GM23248 (cell line): ENCODE measurements at regions not wholly inside any gene's neighbourhood (a gene's known extent, or its start where the extent isn't known, plus 50 kb on each side); places are given as distances from the start of the nearest gene placed in this dataset.

ENCODE experiments used
- EZH2 ChIP-seq: fragments of 200-600 bp; sonication (generic); IDR thresholded peaks from 2 replicates; pipeline ENCODE4 v1.6.1; 2018; ENCODE audit warnings: antibody characterized with exemption, mild to moderate bottlenecking; ENCODE audit not compliant: insufficient read depth, poor library complexity, severe bottlenecking
- EZH2phosphoT487 ChIP-seq: fragments of 200-600 bp; sonication (generic); IDR thresholded peaks from 2 replicates; pipeline ENCODE4 v1.6.1; 2018; ENCODE audit warnings: antibody characterized with exemption, moderate library complexity, mild to moderate bottlenecking, low read depth; ENCODE audit not compliant: insufficient read depth

DNA sequence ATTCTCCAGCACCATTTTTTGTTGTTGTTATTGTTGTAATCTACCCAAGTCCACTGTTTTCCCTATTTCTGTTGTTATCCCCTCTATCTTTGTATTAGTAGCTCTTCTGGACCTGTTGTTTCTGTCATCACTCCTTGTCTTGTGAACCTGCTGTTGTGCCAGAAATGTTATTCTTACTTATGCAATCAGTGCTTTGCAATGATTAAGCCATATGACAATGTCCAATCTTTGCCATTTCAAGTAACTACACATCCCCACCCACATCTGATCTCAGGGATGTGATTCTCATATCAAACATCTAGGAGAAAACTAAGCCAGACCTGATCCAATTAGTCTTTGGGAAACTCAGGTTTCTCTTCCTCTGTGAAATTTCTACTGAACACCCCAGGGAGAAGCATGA, 472.6 kb upstream of the KLHL1 start:
- TF ChIP-seq EZH2 (no peak), EZH2phosphoT487 (no peak)
